Glomerular endothelial cell (primary cell): ENCODE measurements at regions not wholly inside any gene's neighbourhood (a gene's known extent, or its start where the extent isn't known, plus 50 kb on each side); places are given as distances from the start of the nearest gene placed in this dataset.

Source experiments
- DNase-seq: peaks from one replicate; pipeline ENCODE4 v3.0.0-alpha.2; 2011; ENCODE audit warnings: low read depth, low spot score; ENCODE audit errors: extremely low read depth

DNA sequence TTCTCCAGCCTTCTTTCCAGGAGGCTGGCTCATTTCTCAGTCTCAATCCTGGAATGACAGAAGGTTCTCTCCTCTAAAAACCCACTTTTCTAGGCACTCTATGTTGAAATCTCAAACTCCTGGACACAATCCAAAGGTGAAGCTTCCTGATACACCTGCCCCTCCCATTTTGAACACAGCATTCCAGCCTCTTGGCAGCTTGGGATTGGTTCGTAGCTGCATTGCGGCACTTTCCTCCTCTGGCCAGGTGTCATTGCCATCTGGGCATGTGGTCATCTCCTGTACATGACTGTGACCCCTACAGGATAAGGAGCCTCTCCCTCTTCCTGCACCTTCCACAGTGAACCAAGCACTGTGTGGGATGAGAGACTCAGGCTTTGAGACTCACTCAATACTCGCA is 230.2 kb upstream of the B3GAT1 start:
- DNase-seq = no peak

DNA sequence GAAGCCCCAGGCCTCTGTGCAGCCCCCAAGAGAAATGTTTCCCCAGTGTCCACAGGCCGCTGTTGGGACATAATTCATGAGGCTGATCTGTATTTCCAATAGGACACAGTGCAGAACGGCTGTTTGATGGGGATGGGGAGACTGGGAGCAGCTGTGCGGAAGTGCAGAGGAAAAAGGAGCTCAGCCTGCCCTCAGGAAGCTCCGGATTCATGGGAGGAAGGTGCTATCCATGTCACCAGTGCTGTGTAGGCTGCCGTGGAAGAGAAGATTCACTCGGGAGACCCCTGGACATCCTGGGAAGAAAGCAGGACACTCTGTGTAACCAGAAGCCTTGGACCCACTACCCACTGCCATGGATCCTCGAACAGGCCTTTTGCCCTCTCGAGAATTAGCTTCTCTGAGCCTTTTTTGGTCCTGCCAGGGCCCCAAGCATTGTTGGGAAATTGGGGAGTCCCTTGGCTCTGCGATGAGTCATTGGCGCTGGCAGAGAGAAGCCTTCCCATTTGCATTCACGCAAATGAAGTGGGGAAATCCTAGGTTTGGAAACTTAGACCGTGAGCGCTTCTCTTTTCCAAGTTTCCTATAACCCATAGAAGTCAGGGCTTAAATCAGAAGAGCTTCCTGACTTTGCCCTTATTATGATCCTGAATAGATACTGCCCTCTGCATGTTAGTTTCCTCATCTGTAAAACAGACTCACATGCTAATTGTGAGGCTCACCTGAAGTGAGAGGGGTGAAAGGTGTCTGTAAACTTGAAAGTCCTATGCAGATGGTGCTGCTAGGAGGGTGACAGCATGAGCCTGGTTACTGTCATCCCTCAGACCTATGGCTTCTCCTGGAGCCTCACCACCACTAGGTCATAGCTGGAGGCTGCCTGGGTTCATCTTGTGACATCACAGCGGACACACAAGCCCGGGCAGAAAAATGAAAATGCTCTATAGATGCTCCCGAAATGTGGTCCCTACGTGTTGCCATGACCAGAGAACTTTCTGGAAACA is 229.2 kb upstream of the B3GAT1 start:
- no peak for DNase-seq

DNA sequence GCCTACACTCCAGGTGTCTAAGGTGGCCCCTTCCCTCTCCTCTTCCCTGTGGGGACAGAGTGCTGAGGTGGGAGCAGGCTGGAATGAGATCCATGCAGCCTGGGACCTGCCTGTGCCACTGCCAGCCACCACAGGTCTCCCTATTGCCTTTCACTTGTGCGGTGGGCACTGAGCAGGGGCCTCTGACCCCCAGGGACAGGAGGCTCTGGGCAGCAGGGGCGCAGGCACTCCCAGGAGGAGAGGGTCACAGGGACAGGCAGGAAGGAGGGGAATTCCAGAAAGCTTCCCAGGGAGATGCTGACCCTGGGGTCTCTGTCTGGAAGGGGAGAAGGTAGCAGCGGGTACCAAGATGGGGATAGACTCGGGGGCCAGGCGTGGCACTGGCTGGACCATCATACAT is 228.5 kb upstream of the B3GAT1 start:
- DNase-seq = no peak

DNA sequence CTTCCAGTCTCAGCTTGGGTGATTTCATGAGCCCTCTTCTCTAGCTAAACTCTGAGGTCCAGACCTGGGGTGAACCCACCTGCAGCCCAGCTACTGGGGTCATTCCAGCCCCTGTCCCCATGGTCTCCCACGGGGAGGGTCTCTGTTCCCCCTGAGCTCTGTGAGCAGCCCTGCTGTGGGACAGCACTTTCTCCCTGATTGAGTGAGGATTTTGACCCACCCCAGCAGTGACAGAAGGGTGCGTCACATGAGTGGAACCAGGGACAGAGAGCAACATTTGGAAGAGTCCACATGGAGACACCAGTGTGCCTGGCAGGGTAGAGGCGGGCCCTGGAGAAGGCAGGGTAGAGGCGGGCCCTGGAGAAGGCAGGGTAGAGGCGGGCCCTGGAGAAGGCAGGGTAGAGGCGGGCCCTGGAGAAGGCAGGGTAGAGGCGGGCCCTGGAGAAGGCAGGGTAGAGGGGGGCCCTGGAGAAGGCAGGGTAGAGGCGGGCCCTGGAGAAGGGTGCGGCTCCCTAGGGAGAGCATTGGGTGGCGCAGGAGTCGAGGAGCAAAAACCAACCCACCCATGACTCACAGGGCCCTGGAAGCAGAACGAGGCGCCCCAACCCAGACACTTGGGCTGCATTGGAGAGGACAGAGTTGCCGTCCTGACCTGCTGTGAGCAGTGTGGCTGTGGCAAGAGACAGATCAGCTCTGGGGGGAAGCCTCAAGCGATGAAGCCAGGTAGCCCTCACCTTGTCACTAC is 227.7 kb upstream of the B3GAT1 start:
- DNase-seq = no peak

DNA sequence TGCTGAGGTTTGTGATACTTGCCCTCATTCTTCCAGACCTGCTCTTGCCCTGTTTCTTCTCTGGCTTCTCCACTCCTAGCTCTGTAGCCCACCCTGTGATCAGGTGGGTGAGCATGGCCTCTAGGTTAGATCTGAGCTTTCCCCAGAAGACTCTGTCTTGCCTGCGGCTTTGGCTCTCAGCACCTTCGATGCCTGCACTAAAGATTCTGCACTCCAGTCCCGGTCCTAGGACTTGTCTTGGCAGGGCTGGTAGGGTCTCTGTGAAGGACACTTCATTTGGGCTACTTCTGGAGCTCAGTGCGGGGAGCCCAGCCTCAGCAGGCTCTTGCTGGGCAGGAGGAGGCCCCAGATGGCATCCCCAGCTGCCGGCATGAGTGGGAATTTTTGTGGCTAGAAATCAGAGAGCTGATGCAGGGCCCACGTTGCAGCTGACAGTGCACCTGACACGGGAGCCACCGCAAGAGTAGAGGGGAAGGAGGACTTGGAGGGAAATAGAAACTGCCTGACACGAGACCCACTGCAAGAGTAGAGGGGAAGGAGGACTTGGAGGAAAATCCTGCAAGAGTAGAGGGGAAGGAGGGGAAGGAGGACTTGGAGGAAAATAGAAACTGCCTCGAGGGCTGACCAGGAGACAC is 226.9 kb upstream of the B3GAT1 start:
- DNase-seq = no peak

GRCh38 chr11:134637091-134638015 is 225.3 kb upstream of the B3GAT1 start:
- no peak for DNase-seq

DNA sequence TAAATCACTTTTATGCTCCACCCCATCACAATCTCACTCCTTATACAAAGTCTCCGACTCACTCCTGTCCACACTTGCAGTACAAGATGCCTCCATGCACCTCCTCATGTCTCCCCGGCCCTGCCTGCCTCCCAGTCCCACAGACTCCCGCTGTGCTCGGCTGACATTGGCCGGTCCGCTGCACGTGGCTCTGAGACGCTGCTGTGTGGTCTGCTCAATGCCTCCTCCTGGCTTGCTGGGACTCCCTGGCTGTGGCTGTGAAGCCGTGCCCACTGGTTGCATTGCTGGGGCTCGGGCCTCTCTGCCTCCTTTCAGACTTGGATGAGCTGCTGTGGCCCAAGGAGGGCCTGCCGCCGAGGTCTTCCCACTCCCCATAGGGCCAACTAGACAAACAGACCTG is 224.0 kb upstream of the B3GAT1 start:
- DNase-seq = no peak

- no peak for DNase-seq
Observed at GRCh38 chr11:134634897-134635831, 223.1 kb upstream of the B3GAT1 start.

GRCh38 chr11:134633276-134633675 is 221.2 kb upstream of the B3GAT1 start:
- DNase-seq = no peak

- DNase-seq = no peak
Observed at GRCh38 chr11:134632347-134633119, 220.5 kb upstream of the B3GAT1 start.

DNA sequence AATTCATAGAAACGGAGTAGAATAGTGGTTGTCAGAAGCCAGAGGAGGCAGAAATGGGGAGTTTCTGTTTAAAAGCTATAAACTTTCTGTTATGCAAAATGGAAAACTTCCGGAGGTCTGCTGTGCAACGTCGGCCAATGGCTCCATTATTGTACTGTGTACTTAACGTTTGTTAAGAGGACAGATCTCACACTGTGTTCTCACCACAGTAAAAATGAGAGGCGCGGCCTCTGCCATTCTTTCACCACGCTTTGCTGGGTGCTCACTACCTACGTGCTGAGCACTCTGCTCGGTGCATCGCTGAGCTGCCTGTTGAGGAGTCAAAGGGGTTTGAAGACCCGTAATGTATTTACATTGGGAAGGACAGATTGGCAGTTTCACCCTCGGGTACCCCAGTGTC is 218.8 kb upstream of the B3GAT1 start:
- no peak for DNase-seq

DNA sequence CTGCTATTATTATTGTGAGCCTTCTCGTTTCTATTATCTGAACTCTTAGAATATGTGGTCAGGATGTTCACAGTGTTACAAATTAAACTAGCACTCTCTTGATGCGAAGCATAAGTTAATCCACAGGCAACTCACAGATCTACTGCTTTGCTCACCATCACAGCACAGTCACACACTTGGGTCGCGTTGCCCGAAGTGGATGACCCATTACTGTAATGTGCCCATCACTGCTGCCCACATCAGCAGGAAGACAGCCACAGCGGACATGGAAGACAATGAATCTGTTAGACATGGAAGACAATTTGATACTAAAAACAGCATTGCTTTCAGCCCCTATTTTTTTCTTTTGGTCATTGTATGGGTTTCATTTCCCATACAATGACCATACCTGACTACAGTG is 216.4 kb upstream of the B3GAT1 start:
- no peak for DNase-seq

DNA sequence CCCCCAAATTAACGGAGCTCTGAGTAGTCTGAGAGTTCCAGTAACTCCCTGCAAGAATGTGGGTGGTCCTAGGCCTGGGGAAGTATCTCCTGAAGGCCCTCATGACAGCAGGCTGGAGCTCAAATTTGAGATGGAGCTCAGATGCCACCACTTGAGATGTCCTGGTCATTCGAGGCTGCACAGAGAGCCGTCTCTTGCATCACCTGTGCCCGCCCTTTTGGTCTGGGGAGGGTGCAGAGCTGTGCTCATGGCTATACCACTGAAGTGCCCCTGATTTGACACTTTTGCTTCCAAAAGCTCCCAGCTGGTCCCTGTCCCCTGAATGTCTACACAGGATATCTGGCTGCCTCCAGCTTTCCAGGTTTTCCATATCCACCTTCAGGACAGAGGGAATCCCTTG is 214.0 kb upstream of the B3GAT1 start:
- DNase-seq = no peak

GRCh38 chr11:134625631-134626030 is 213.6 kb upstream of the B3GAT1 start:
- DNase-seq = no peak

DNA sequence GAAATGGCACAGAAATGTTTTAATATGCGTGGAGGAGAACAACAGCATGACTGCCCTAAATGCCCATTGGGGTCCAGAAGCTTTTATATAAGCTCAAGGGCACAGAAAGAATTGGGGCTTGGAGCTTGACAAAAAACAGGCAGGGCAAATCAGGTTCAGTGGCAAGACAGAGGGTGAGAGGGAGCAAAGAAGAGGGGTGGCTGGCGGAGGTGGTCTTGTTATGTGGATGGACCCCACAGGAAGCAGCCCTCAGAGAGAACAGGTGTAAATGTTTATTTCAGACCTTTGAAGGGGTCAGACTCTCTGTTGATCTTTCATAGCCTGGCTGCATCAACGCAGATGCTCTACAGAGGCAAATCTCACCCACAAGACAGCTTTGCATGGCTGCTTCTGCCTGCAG is 213.1 kb upstream of the B3GAT1 start:
- DNase-seq = no peak

GRCh38 chr11:134624166-134624920 is 212.3 kb upstream of the B3GAT1 start:
- DNase-seq = no peak

- DNase-seq = no peak
Observed at GRCh38 chr11:134623711-134624110, 211.7 kb upstream of the B3GAT1 start.

- no peak for DNase-seq
Observed at GRCh38 chr11:134622458-134622857, 210.4 kb upstream of the B3GAT1 start.
